ENCODE measurements at regions not wholly inside any gene's neighbourhood (a gene's known extent, or its start where the extent isn't known, plus 50 kb on each side); places are given as distances from the start of the nearest gene placed in this dataset.

DNA sequence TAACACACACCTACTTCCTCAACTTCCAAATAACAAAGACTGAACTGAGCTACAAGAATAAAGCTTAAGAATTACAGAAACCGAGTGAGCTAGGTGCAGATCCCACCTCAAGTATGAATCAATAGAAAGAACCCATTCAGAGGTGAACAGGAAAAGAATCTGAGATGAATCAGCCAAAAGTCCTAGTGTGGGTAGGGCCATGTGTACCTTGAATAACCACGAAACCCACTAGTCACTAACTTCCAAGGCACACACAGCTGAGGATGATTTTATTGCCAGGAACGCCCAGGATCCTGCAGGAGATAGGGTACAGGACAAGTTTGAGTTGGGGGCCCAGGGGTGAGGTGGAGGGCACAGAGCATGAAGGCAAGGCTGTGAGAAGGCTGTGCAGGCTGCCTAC is 99.7 kb upstream of the REG3A start:
- H3K4me3 ChIP-seq (ENCODE audit: low read depth, low read length) = no peak overlapping the region
- DNase-seq (ENCODE audit: low read depth) = no peak
- TF ChIP-seq, protein P1, sequence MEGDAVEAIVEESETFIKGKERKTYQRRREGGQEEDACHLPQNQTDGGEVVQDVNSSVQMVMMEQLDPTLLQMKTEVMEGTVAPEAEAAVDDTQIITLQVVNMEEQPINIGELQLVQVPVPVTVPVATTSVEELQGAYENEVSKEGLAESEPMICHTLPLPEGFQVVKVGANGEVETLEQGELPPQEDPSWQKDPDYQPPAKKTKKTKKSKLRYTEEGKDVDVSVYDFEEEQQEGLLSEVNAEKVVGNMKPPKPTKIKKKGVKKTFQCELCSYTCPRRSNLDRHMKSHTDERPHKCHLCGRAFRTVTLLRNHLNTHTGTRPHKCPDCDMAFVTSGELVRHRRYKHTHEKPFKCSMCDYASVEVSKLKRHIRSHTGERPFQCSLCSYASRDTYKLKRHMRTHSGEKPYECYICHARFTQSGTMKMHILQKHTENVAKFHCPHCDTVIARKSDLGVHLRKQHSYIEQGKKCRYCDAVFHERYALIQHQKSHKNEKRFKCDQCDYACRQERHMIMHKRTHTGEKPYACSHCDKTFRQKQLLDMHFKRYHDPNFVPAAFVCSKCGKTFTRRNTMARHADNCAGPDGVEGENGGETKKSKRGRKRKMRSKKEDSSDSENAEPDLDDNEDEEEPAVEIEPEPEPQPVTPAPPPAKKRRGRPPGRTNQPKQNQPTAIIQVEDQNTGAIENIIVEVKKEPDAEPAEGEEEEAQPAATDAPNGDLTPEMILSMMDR (IDR thresholded peaks at IDR 0.05; ENCODE audit: insufficient read depth, low read depth, low read length, missing control alignments) = no peak

DNA sequence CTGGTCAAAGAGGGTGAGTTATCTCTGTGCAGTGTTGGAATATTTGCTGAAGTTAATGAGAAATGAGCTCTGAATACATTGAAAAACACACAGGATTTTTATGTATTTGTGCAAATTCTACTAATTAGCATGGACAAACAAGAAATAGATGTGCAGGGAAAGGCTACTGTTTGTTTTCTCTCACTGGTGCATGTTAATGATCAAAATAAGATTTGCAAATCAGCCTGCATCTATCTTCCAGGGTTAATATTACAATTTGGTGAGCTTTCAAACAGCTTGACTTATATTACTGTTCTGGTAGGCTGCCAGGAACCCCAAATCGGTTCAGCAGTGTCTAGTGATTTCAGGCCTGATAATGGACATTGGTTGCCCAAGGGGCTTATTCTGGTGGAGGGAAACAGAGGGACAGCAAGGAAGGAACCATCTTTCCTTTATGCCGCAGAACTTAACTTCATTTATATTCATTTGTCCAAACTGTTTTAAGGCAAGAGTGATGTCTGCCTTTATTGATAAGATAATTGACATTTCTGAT is 93.8 kb upstream of the REG3A start:
- TF ChIP-seq, protein P1 (IDR thresholded peaks at IDR 0.05; ENCODE audit: insufficient read depth, low read depth, low read length, missing control alignments) = no peak
- no peak overlapping the region for H3K4me3 ChIP-seq (ENCODE audit: low read depth, low read length)
- no peak for DNase-seq (ENCODE audit: low read depth)

DNA sequence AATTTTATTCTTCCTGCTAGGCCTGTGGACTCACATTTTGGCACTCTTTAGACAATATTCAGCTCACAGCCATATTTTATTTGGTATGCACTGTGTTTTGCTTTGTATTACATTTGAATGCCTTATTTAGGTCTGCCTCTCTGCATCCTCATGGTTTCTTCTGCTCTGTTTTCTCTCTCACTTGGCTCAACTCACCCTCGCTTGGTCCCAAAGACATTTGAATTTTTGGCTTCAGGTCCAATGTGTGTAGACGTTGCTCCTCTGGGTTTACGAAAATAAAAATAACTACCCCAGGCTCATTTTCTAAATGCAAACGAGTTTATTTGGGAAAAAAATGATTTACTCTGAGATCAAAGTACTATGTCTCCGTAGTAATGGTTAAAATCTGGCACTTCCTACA is 91.1 kb upstream of the REG3A start:
- DNase-seq (ENCODE audit: low read depth) = no peak
- no peak overlapping the region for H3K4me3 ChIP-seq (ENCODE audit: low read depth, low read length)
- TF ChIP-seq, protein P1 (IDR thresholded peaks at IDR 0.05; ENCODE audit: insufficient read depth, low read depth, low read length, missing control alignments) = no peak

DNA sequence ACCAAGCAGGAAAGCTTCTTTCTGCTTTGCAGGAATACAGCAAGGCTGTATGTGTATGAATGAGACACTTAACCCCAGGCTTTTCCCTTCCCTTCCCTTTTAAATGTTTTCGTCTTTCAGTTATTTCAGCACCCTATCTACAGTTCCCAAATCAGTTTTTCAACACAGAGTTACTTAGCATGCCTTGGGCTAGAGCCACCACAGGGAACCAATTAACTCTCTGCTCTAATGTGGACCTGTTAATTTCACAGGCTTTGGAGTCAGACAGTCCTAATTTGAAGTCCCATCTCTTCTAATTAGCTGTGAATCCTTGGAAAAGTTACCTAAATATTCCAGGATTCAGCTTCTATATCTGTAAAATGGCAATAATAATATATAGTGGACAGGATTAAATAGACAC is 89.2 kb upstream of the REG3A start:
- no peak overlapping the region for H3K4me3 ChIP-seq (ENCODE audit: low read depth, low read length)
- no peak for DNase-seq (ENCODE audit: low read depth)
- TF ChIP-seq, protein P1 (IDR thresholded peaks at IDR 0.05; ENCODE audit: insufficient read depth, low read depth, low read length, missing control alignments) = no peak

DNA sequence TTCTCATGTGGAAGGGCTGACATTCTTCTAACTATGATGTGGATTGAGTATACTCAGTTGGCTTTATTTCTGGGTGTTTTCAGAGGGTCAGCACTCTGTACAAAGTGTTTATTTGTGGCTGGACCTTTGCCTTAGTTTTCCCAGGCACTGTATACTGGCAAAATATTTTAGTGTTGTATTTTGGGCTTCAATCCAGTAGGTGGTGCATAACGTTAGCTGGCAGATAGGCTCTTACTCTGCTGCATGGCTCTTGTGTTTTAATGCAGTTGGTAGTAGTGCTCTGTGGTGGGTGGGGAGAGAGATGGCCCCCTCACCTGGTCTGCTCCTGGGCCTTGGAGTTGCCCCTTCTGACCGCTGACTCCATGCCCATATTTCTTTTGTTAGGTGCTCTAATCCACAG is 75.6 kb upstream of the REG3A start:
- no peak overlapping the region for H3K4me3 ChIP-seq (ENCODE audit: low read depth, low read length)
- no peak for DNase-seq (ENCODE audit: low read depth)
- TF ChIP-seq, protein P1 (IDR thresholded peaks at IDR 0.05; ENCODE audit: insufficient read depth, low read depth, low read length, missing control alignments) = no peak

DNA sequence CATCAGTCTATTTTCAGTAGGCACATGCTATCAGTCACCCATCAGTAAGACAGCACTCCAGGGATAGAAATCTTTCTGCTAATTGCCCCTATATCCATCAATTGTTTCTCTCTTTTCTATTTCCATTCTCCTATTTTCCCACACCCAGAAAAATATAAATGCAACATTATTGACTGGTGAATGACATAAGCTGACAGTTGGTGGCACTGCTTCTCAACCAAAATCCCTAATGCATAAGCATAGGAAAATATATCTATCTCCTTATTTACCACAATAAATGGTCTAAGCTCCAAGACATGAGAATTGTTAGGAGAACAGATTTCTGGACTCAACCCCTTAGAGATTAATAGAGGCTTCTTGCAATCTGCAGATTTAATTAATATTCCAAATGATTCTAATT is 64.0 kb upstream of the REG3A start:
- no peak overlapping the region for H3K4me3 ChIP-seq (ENCODE audit: low read depth, low read length)
- TF ChIP-seq, protein P1 (IDR thresholded peaks at IDR 0.05; ENCODE audit: insufficient read depth, low read depth, low read length, missing control alignments) = no peak
- DNase-seq (ENCODE audit: low read depth) = no peak

DNA sequence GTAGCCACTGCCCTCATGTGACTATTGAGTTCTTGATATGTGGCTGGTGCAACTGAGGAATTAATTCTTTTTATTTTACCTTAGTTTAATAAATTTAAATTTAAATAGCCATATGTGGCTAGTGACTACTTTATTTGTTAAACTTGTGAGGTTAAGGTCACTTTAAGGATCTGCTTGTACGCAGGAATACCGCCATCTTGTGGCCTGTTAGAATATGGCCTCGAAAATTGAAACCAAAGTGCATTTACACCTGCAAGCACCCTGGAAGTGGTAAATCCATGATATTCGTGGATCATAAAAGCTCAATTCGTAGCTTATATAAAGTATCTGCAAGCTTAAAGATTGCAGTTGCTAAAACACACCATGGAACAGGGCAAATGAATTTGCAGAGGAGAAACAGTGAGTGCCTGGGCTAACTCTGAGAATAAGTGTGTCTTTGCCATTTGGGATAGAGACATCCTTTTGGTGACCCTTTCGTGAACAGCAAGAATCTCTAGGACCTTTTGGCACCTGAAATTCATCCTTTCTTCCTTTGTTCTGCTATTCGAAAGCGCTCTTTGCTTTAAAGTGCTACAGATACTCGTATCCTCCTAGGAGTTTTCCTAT is 59.9 kb upstream of the REG3A start:
- no peak overlapping the region for H3K4me3 ChIP-seq (ENCODE audit: low read depth, low read length)
- DNase-seq (ENCODE audit: low read depth) = peak; percentile 73
- TF ChIP-seq, protein P1 (IDR thresholded peaks at IDR 0.05; ENCODE audit: insufficient read depth, low read depth, low read length, missing control alignments) = peak; percentile 73

All from GM12865 (cell line).